HCT116 (cell line): ENCODE measurements at regions not wholly inside any gene's neighbourhood (a gene's known extent, or its start where the extent isn't known, plus 50 kb on each side); places are given as distances from the start of the nearest gene placed in this dataset.

ENCODE experiments used
- ATAC-seq: fragments of 200-7000 bp; cut with Tn5 transposase; 2 replicates; pipeline ENCODE4 v1.9.1; 2020; ENCODE audit warnings: mild to moderate bottlenecking, moderate library complexity
- BruUV-seq: library from RNA; stranded (reverse); fragments of 400-500 nt; replicated peaks from 2 replicates; lab custom pipeline; 2021; lab: Mats Ljungman, UMichigan
- CTCF ChIA-PET: fragments of 300-600 bp; sonication (Branson Sonifier 250); formaldehyde crosslinking; loops from one replicate; lab custom pipeline; 2021; ENCODE audit warnings: antibody characterized with exemption; lab: Charles Lee
- POLR2A ChIA-PET: fragments of 300-600, 350-600 bp; sonication (Branson Sonifier 250); formaldehyde crosslinking; loops from one replicate; lab custom pipeline; 2021; ENCODE audit warnings: antibody characterized with exemption; lab: Charles Lee
- RAD21 ChIA-PET, 2 experiments: fragments of 300-600 bp; sonication (Branson Sonifier 250); formaldehyde crosslinking; loops; one replicate each; lab custom pipeline; 2023; ENCODE audit warnings: low total read pairs in 2 of 2; ENCODE audit not compliant: uncharacterized antibody in 2 of 2, unreplicated experiment in 2 of 2, low non-redundant PET in 1 of 2; lab: Charles Lee
- DNase-seq: peaks from one replicate; pipeline ENCODE4 v3.0.0-alpha.2; 2010; ENCODE audit warnings: low read depth, low spot score
- H2AFZ ChIP-seq: fragments of 200-600 bp; shearing (Covaris generic), sonication (generic); 2 replicates; pipeline ENCODE4 v1.6.1; 2017; ENCODE audit warnings: low read depth, mixed run types, mixed read lengths, antibody characterized with exemption, low read length; ENCODE audit not compliant: poor library complexity, severe bottlenecking
- H3K27ac ChIP-seq: 2 replicates; pipeline ENCODE4 v1.5.1; 2012; ENCODE audit warnings: low read depth, low read length
- H3K27me3 ChIP-seq: fragments of 200-600 bp; sonication (generic); 2 replicates; pipeline ENCODE4 v1.6.1; 2016; ENCODE audit warnings: mixed run types, low read length, mixed read lengths; ENCODE audit not compliant: insufficient read depth
- H3K36me3 ChIP-seq, 2 experiments: fragments of 200-500 bp in 1 of 2; fragments of 200-600 bp in 1 of 2; sonication (Bioruptor generic) in 1 of 2; sonication (generic) in 1 of 2; 2 replicates each; pipeline versions ENCODE4 v1.5.1 to v1.6.1; 2014 to 2016; ENCODE audit warnings: low read length in 2 of 2, inconsistent platforms in 1 of 2, mixed read lengths in 1 of 2, mixed run types in 1 of 2; ENCODE audit not compliant: insufficient read depth in 2 of 2, control insufficient read depth in 1 of 2
- H3K4me1 ChIP-seq, 2 experiments: fragments of 200-600 bp in 1 of 2; sonication (generic) in 1 of 2; 2 replicates each; pipeline versions ENCODE4 v1.5.1 to v1.6.1; 2012 to 2017; ENCODE audit warnings: low read length in 2 of 2, inconsistent platforms in 1 of 2, mild to moderate bottlenecking in 1 of 2, mixed read lengths in 1 of 2, mixed run types in 1 of 2, moderate library complexity in 1 of 2; ENCODE audit not compliant: insufficient read depth in 2 of 2, control insufficient read depth in 1 of 2
- H3K4me2 ChIP-seq: fragments of 200-600 bp; sonication (generic); 2 replicates; pipeline ENCODE4 v1.6.1; 2017; ENCODE audit warnings: mixed run types, low read length, mixed read lengths
- H3K4me3 ChIP-seq, 2 experiments: fragments of 200-600 bp in 1 of 2; sonication (generic) in 1 of 2; replicated peaks in 1 of 2; 2 replicates each; pipeline ENCODE4 v1.5.1; 2011 to 2016; ENCODE audit warnings: low read length in 2 of 2, control low read depth in 1 of 2, low read depth in 1 of 2, mild to moderate bottlenecking in 1 of 2, mixed read lengths in 1 of 2, mixed run types in 1 of 2
- H3K79me2 ChIP-seq: fragments of 200-600 bp; sonication (generic); 2 replicates; pipeline ENCODE4 v1.6.1; 2017; ENCODE audit warnings: mild to moderate bottlenecking, mixed run types, low read length, moderate library complexity, mixed read lengths; ENCODE audit not compliant: insufficient read depth
- H3K9ac ChIP-seq: fragments of 200-600 bp; sonication (generic); 2 replicates; pipeline ENCODE4 v1.6.1; 2016; ENCODE audit warnings: low read length, mixed read lengths
- H3K9me2 ChIP-seq: fragments of 200-600 bp; sonication (generic), shearing (Covaris generic); 2 replicates; pipeline ENCODE4 v1.6.1; 2017; ENCODE audit warnings: mixed run types, mild to moderate bottlenecking, moderate library complexity; ENCODE audit not compliant: insufficient read depth
- H3K9me3 ChIP-seq, 2 experiments: fragments of 200-500 bp in 1 of 2; fragments of 200-600 bp in 1 of 2; sonication (Bioruptor generic) in 1 of 2; sonication (generic) in 1 of 2; 2 replicates each; pipeline ENCODE4 v1.6.1; 2014 to 2017; ENCODE audit warnings: low read length in 2 of 2, mixed read lengths in 2 of 2, inconsistent platforms in 1 of 2, low read depth in 1 of 2, mild to moderate bottlenecking in 1 of 2, mixed run types in 1 of 2, moderate library complexity in 1 of 2; ENCODE audit not compliant: control insufficient read depth in 1 of 2, insufficient read depth in 1 of 2
- H4K20me1 ChIP-seq: fragments of 200-600 bp; sonication (generic), shearing (Covaris generic); 2 replicates; pipeline ENCODE4 v1.6.1; 2017; ENCODE audit warnings: mixed run types, mild to moderate bottlenecking, moderate library complexity; ENCODE audit not compliant: insufficient read depth
- ATF3 ChIP-seq: IDR thresholded peaks from 2 replicates; pipeline ENCODE4 v1.6.1; 2012
- CTCF ChIP-seq, 3 experiments: fragments of 200-600 bp in 1 of 3; sonication (generic) in 1 of 3; IDR thresholded peaks in 2 of 3; conservative IDR thresholded peaks in 1 of 3; 2 replicates each; pipeline ENCODE4 v1.5.1; 2012 to 2017; ENCODE audit warnings: low read depth in 2 of 3, low read length in 2 of 3, antibody characterized with exemption in 1 of 3, borderline replicate concordance in 1 of 3, control low read depth in 1 of 3, mild to moderate bottlenecking in 1 of 3, mixed read lengths in 1 of 3, mixed run types in 1 of 3, moderate library complexity in 1 of 3; ENCODE audit not compliant: insufficient read depth in 1 of 3
- ELF1 ChIP-seq: IDR thresholded peaks from 2 replicates; pipeline ENCODE4 v1.6.1; 2012; ENCODE audit warnings: low read depth, borderline replicate concordance
- EZH2phosphoT487 ChIP-seq: fragments of 200-600 bp; IDR thresholded peaks from 2 replicates; pipeline ENCODE4 v1.6.1; 2018; ENCODE audit warnings: antibody characterized with exemption, borderline replicate concordance
- FOSL1 ChIP-seq: IDR thresholded peaks from 2 replicates; pipeline ENCODE4 v1.6.1; 2012; ENCODE audit warnings: low read depth
- MAX ChIP-seq: IDR thresholded peaks from 2 replicates; pipeline ENCODE4 v1.6.1; 2012
- POLR2A ChIP-seq: IDR thresholded peaks from 2 replicates; pipeline ENCODE4 v1.7.0; 2011; ENCODE audit warnings: borderline replicate concordance; ENCODE audit not compliant: insufficient read depth, insufficient read length; ENCODE audit errors: extremely low read depth
- RAD21 ChIP-seq: IDR thresholded peaks from 2 replicates; pipeline ENCODE4 v1.6.1; 2012; ENCODE audit warnings: low read depth, mild to moderate bottlenecking
- SIN3A ChIP-seq: IDR thresholded peaks from 2 replicates; pipeline ENCODE4 v1.6.1; 2012; ENCODE audit warnings: low read depth
- SRF ChIP-seq: IDR thresholded peaks from 2 replicates; pipeline ENCODE4 v1.6.1; 2012; ENCODE audit warnings: low read depth
- TCF7L2 ChIP-seq: IDR thresholded peaks from 2 replicates; pipeline ENCODE4 v1.7.0; 2011; ENCODE audit warnings: borderline replicate concordance, inconsistent platforms; ENCODE audit not compliant: insufficient read depth, insufficient read length; ENCODE audit errors: extremely low read depth
- YY1 ChIP-seq: IDR thresholded peaks from 2 replicates; pipeline ENCODE4 v1.6.1; 2011; ENCODE audit warnings: low read length, low read depth, moderate library complexity, mild to moderate bottlenecking; ENCODE audit not compliant: insufficient replicate concordance; ENCODE audit errors: extremely low read depth
- ZBTB33 ChIP-seq: IDR thresholded peaks from 2 replicates; pipeline ENCODE4 v1.6.1; 2011; ENCODE audit warnings: mild to moderate bottlenecking, low read length, moderate library complexity; ENCODE audit not compliant: insufficient replicate concordance; ENCODE audit errors: extremely low read depth
- ZNF274 ChIP-seq: fragments of 200-500 bp; sonication (Bioruptor generic); IDR thresholded peaks from 2 replicates; pipeline ENCODE4 v1.6.1; 2014; ENCODE audit warnings: mild to moderate bottlenecking, low read depth, low read length, inconsistent platforms
- intact Hi-C: fragments of 100-400 bp; cut with micrococcal nuclease; formaldehyde crosslinking; loops from 2 replicates; pipeline ENCODE4 v1.10.0; 2022

GRCh38 chr18:65620076-65620696 lies 130.6 kb upstream of the CDH7 start:
- intact Hi-C loops, result no loop called here
- H3K36me3 ChIP-seq, result no peaks in the 10 kb centered on the region
- no peak for TF ChIP-seq MAX
- no peak for TF ChIP-seq EZH2phosphoT487
- no peak for TF ChIP-seq FOSL1
- no peak for TF ChIP-seq YY1
- no peak for TF ChIP-seq SIN3A
- TF ChIP-seq, all 23 proteins: peak for 0
- H3K9ac ChIP-seq, result no peak overlapping the region
- ChIA-PET CTCF (no interaction called here), RAD21 (no interaction called here), POLR2A (no interaction called here)
- DNase-seq (no peak), ATAC-seq (no peak)
- no peaks in the 10 kb centered on the region for H3K27me3 ChIP-seq
- no peak overlapping the region for H3K4me2 ChIP-seq
- H3K4me3 ChIP-seq, result no peak overlapping the region
- no peak overlapping the region for H2AFZ ChIP-seq
- H4K20me1 ChIP-seq, result no peaks in the 10 kb centered on the region
- no TSS peak for BruUV-seq
- H3K9me3 ChIP-seq, result peaks cover 4 to 30% of the 10 kb centered on the region in 2 experiments; a peak in 2 of 4 replicates
- H3K4me1 ChIP-seq, result no peaks in the 10 kb centered on the region
- H3K79me2 ChIP-seq, result no peaks in the 10 kb centered on the region
- H3K9me2 ChIP-seq, result no peaks in the 10 kb centered on the region
- no peak overlapping the region for H3K27ac ChIP-seq

GRCh38 chr18:65610939-65611338 lies 139.9 kb upstream of the CDH7 start:
- CTCF ChIA-PET, result no interaction called here
- intact Hi-C loops, result no loop called here
- Histone ChIP-seq H3K9me3 (peaks cover 3 to 20% of the 10 kb centered on the region in 2 experiments; a peak in 3 of 4 replicates), H4K20me1 (no peaks in the 10 kb centered on the region), H3K4me1 (no peaks in the 10 kb centered on the region), H3K9me2 (no peaks in the 10 kb centered on the region), H2AFZ (no peak overlapping the region), H3K79me2 (no peaks in the 10 kb centered on the region), H3K36me3 (no peaks in the 10 kb centered on the region), H3K4me2 (no peak overlapping the region), H3K27ac (no peak overlapping the region), H3K4me3 (no peak overlapping the region), H3K27me3 (no peaks in the 10 kb centered on the region)
- RAD21 ChIA-PET, result no interaction called here
- no TSS peak for BruUV-seq
- no peak for ATAC-seq
- DNase-seq, result no peak
- POLR2A ChIA-PET, result no interaction called here
- no peak for TF ChIP-seq CTCF (IDR thresholded peaks at IDR 0.05 in 2 of 3, conservative IDR thresholded peaks at IDR 0.05 in 1 of 3; ENCODE audit: borderline replicate concordance in 1 of 3, insufficient read depth in 1 of 3, low read depth in 2 of 3, low read length in 2 of 3)
- no peak for TF ChIP-seq EZH2phosphoT487
- TF ChIP-seq ZBTB33, result no peak
- TF ChIP-seq TCF7L2, result no peak
- TF ChIP-seq POLR2A, result no peak
- TF ChIP-seq SRF, result no peak
- no peak for TF ChIP-seq SIN3A
- TF ChIP-seq MAX, result no peak
- TF ChIP-seq RAD21, result no peak
- no peak for TF ChIP-seq ELF1
- TF ChIP-seq ZNF274, result no peak
- TF ChIP-seq ATF3, result no peak
- TF ChIP-seq, all 23 proteins: peak for 0
- H3K9ac ChIP-seq, result no peak overlapping the region
